Heart left ventricle (tissue), 13 donors: ENCODE measurements at regions not wholly inside any gene's neighbourhood (a gene's known extent, or its start where the extent isn't known, plus 50 kb on each side); places are given as distances from the start of the nearest gene placed in this dataset.

Experiments
- POLR2A ChIP-seq, 2 donors: fragments of 450-650 bp; IDR thresholded peaks; one replicate each; pipeline ENCODE4 v1.6.1; 2017; ENCODE audit warnings: antibody characterized with exemption in 2 of 2, mild to moderate bottlenecking in 2 of 2, moderate library complexity in 2 of 2
- TF ChIP-seq, protein P1 (sequence below), 12 donors: fragments of 200-600 bp; sonication (generic) in 4 of 12; IDR thresholded peaks; one replicate each; pipeline versions ENCODE4 v1.5.0 to v1.8.0; 2018 to 2022; ENCODE audit warnings: antibody characterized with exemption in 12 of 12, mild to moderate bottlenecking in 5 of 12
- donor health status: ischemic (EF 13 %, LVEDD 7.1; RV severe dilation, severe dysfunction).
- donor health status: DM: no; HTN: yes; CAD: no.
- donor health status: DM: no; HTN: no; CAD: no.
- donor health status: ischemic (EF 25% LVEDD 6.9; RV normal size, moderate dysfunction).
- donor health status: ischemic (EF 25% LVEDD 5.7; RV mildly dilated, moderate dysfunction).
- donor health status: ischemic (EF 35%, LVEDD 5.7; RV mildly dilated, moderate dysfunction).
- donor health status: nonischemic (EF 11% LVEDD 7.7; RV severe dilation, severe dysfunction).
- donor health status: DM: yes; HTN: yes; CAD: no.
- donor health status: PGD.
- donor health status: ischemic (EF 29% LVEDD 5.4; RV normal size, mild dysfunction).
- donor health status: nonischemic (EF 23%, LVEDD 6.1; RV moderate dilation, normal function).

DNA sequence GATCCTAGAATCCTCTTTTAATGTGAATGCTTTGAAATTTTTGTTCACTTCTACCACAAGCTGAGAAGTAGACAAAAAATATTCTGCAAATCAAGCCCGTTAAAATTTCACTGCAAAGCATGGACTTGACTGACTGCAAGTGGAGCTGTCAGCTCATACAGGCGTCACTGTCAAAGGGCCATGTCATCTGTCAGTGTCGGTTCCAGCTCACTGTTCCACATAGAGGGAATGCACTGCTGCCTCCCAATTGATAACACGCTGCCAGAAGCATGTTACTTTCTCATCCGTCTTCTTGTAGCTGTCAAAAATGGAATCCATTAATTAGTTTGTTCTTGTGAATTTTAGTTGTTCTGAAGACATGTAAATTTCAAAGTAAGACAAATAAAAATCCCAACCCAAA, 50.4 kb upstream of the FBXL4 start:
- TF ChIP-seq, protein P1, sequence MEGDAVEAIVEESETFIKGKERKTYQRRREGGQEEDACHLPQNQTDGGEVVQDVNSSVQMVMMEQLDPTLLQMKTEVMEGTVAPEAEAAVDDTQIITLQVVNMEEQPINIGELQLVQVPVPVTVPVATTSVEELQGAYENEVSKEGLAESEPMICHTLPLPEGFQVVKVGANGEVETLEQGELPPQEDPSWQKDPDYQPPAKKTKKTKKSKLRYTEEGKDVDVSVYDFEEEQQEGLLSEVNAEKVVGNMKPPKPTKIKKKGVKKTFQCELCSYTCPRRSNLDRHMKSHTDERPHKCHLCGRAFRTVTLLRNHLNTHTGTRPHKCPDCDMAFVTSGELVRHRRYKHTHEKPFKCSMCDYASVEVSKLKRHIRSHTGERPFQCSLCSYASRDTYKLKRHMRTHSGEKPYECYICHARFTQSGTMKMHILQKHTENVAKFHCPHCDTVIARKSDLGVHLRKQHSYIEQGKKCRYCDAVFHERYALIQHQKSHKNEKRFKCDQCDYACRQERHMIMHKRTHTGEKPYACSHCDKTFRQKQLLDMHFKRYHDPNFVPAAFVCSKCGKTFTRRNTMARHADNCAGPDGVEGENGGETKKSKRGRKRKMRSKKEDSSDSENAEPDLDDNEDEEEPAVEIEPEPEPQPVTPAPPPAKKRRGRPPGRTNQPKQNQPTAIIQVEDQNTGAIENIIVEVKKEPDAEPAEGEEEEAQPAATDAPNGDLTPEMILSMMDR (IDR thresholded peaks at IDR 0.05) = no peak
- TF ChIP-seq POLR2A (IDR thresholded peaks at IDR 0.05) = no peak
